Calu3 (cell line): ENCODE measurements at regions not wholly inside any gene's neighbourhood (a gene's known extent, or its start where the extent isn't known, plus 50 kb on each side); places are given as distances from the start of the nearest gene placed in this dataset.

Experiments used
- BruUV-seq: library from RNA; stranded (reverse); fragments of 400-500 nt; replicated peaks from 2 replicates; lab custom pipeline; 2021; lab: Mats Ljungman, UMichigan
- CTCF ChIA-PET: fragments of 300-600 bp; sonication (Branson Sonifier 250); formaldehyde crosslinking; loops from one replicate; lab custom pipeline; 2022; ENCODE audit warnings: antibody characterized with exemption; lab: Charles Lee
- DNase-seq: peaks from one replicate; pipeline ENCODE4 v3.0.0; 2022
- H3K27ac Mint-ChIP-seq: one replicate; pipeline ENCODE4 v1.8.0; 2022; ENCODE audit warnings: mixed read lengths; ENCODE audit not compliant: unreplicated experiment
- H3K27me3 Mint-ChIP-seq: one replicate; pipeline ENCODE4 v1.8.0; 2022; ENCODE audit warnings: mixed read lengths; ENCODE audit not compliant: unreplicated experiment
- H3K36me3 Mint-ChIP-seq: one replicate; pipeline ENCODE4 v1.8.0; 2022; ENCODE audit warnings: mild to moderate bottlenecking, moderate library complexity, mixed read lengths; ENCODE audit not compliant: insufficient read depth, unreplicated experiment
- H3K4me1 Mint-ChIP-seq: one replicate; pipeline ENCODE4 v1.8.0; 2022; ENCODE audit warnings: mild to moderate bottlenecking, low read depth, mixed read lengths; ENCODE audit not compliant: unreplicated experiment
- H3K4me3 Mint-ChIP-seq: one replicate; pipeline ENCODE4 v1.8.0; 2022; ENCODE audit warnings: mild to moderate bottlenecking, low read depth, moderate library complexity, mixed read lengths; ENCODE audit not compliant: unreplicated experiment
- H3K9me3 Mint-ChIP-seq: one replicate; pipeline ENCODE4 v1.8.0; 2022; ENCODE audit warnings: low read depth, mixed read lengths; ENCODE audit not compliant: unreplicated experiment
- intact Hi-C: fragments of 100-400 bp; cut with micrococcal nuclease; formaldehyde crosslinking; loops from one replicate; pipeline ENCODE4 v1.10.0; 2022; ENCODE audit not compliant: unreplicated experiment
- TF ChIP-seq, protein P1 (sequence below): fragments of 200-600 bp; IDR thresholded peaks from one replicate; pipeline ENCODE4 v1.8.0; 2022; ENCODE audit warnings: antibody characterized with exemption; ENCODE audit not compliant: unreplicated experiment

GRCh38 chr2:103294420-103294819 is 532.6 kb downstream of the TMEM182 start:
- CTCF ChIA-PET = no interaction called here
- Mint-ChIP-seq H3K9me3 (peaks cover 5% of the 10 kb centered on the region), H3K4me3 (no peak overlapping the region), H3K4me1 (no peaks in the 10 kb centered on the region), H3K27me3 (no peaks in the 10 kb centered on the region), H3K36me3 (no peaks in the 10 kb centered on the region), H3K27ac (no peak overlapping the region)
- BruUV-seq = no TSS peak
- TF ChIP-seq, protein P1, sequence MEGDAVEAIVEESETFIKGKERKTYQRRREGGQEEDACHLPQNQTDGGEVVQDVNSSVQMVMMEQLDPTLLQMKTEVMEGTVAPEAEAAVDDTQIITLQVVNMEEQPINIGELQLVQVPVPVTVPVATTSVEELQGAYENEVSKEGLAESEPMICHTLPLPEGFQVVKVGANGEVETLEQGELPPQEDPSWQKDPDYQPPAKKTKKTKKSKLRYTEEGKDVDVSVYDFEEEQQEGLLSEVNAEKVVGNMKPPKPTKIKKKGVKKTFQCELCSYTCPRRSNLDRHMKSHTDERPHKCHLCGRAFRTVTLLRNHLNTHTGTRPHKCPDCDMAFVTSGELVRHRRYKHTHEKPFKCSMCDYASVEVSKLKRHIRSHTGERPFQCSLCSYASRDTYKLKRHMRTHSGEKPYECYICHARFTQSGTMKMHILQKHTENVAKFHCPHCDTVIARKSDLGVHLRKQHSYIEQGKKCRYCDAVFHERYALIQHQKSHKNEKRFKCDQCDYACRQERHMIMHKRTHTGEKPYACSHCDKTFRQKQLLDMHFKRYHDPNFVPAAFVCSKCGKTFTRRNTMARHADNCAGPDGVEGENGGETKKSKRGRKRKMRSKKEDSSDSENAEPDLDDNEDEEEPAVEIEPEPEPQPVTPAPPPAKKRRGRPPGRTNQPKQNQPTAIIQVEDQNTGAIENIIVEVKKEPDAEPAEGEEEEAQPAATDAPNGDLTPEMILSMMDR = no peak
- DNase-seq = no peak
- intact Hi-C loops = no loop called here

DNA sequence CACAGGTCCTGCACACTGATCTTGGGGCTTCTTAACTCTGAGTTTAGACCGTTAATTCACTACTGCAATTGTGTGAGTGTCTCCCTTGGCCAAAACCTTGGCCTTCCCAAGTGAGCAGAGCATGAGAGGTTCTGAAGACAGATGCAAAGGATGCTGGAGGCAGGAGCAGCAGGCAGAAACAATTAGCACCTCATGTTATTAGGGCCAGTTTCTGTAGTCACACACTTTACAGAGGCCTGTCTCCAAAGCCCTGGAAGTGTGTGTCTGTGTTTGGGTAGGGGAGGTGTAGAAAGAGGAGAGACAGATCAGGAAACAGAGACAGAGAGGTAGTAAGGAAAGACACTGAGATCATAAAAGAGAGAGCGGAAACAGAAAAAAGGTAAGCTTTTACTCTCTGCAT is 533.8 kb downstream of the TMEM182 start:
- intact Hi-C loops = no loop called here
- CTCF ChIA-PET = no interaction called here
- no peak for DNase-seq
- H3K27me3 Mint-ChIP-seq = no peaks in the 10 kb centered on the region
- H3K4me3 Mint-ChIP-seq = no peak overlapping the region
- H3K4me1 Mint-ChIP-seq = no peaks in the 10 kb centered on the region
- TF ChIP-seq, protein P1 = no peak
- H3K27ac Mint-ChIP-seq = no peak overlapping the region
- peaks cover 5% of the 10 kb centered on the region for H3K9me3 Mint-ChIP-seq
- H3K36me3 Mint-ChIP-seq = no peaks in the 10 kb centered on the region
- BruUV-seq = no TSS peak

DNA sequence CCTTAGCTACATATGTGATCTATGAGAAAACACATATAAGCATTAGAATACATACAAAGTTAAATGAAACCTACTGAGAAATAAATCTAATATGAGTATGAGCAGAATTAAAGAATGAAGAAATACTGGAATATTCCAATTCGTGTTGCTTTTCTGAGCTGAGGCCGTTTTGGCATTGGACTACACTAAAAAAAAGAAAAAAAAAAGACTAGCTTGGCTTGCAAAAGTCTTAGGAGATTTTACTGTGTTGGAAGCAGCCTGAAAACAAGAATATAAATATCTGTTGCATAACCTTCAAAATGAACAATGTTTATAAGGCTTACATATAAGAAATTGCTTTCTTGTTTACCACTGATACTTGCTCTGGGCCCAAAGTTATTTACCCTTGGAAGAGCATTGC is 562.8 kb downstream of the TMEM182 start:
- intact Hi-C loops = no loop called here
- Mint-ChIP-seq H3K9me3 (peaks cover 11% of the 10 kb centered on the region), H3K27me3 (no peaks in the 10 kb centered on the region)

GRCh38 chr2:103327386-103327785 is 565.6 kb downstream of the TMEM182 start:
- no TSS peak for BruUV-seq
- H3K36me3 Mint-ChIP-seq = no peaks in the 10 kb centered on the region
- intact Hi-C loops = no loop called here
- TF ChIP-seq, protein P1 = no peak
- peaks cover 7% of the 10 kb centered on the region for H3K9me3 Mint-ChIP-seq
- no peak overlapping the region for H3K4me3 Mint-ChIP-seq
- H3K27ac Mint-ChIP-seq = no peak overlapping the region
- DNase-seq = no peak
- H3K4me1 Mint-ChIP-seq = no peaks in the 10 kb centered on the region
- CTCF ChIA-PET = no interaction called here
- H3K27me3 Mint-ChIP-seq = no peaks in the 10 kb centered on the region

More for the DNA sequence above, 562.8 kb downstream of the TMEM182 start:
- Mint-ChIP-seq H3K4me3 (no peak overlapping the region), H3K36me3 (no peaks in the 10 kb centered on the region), H3K27ac (no peak overlapping the region), H3K4me1 (no peaks in the 10 kb centered on the region)
- CTCF ChIA-PET = no interaction called here
- TF ChIP-seq, protein P1 = no peak
- no TSS peak for BruUV-seq
- no peak for DNase-seq

- H3K4me3 Mint-ChIP-seq = no peak overlapping the region
- CTCF ChIA-PET = no interaction called here
- no peaks in the 10 kb centered on the region for H3K4me1 Mint-ChIP-seq
- intact Hi-C loops = no loop called here
- BruUV-seq = no TSS peak
- TF ChIP-seq, protein P1 = no peak
- DNase-seq = no peak
- peaks cover 5% of the 10 kb centered on the region for H3K9me3 Mint-ChIP-seq
- H3K27ac Mint-ChIP-seq = no peak overlapping the region
- H3K27me3 Mint-ChIP-seq = no peaks in the 10 kb centered on the region
- no peaks in the 10 kb centered on the region for H3K36me3 Mint-ChIP-seq
Observed at GRCh38 chr2:103327966-103328365, 566.1 kb downstream of the TMEM182 start.
